ENCODE measurements at regions not wholly inside any gene's neighbourhood (a gene's known extent, or its start where the extent isn't known, plus 50 kb on each side); places are given as distances from the start of the nearest gene placed in this dataset.

DNA sequence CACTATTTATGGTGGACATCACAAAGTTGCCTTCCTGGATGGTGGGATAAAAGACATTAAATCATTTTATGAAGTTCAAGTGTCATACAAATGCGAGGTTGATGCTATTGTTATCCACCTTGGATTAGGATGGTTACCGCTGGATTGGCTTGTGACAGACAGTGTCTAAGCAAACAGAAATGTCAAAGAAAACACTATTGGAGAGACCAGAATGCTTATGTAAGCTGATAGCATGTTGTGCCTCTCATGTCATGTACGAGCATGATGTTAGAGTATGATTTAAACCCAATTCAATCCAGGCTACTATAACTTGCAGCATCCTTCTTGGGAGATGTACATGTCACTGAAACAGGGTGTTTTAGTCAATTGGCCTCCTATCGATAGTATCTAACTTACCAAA lies 178.8 kb upstream of the C9orf72 start:
- no peak for DNase-seq

DNA sequence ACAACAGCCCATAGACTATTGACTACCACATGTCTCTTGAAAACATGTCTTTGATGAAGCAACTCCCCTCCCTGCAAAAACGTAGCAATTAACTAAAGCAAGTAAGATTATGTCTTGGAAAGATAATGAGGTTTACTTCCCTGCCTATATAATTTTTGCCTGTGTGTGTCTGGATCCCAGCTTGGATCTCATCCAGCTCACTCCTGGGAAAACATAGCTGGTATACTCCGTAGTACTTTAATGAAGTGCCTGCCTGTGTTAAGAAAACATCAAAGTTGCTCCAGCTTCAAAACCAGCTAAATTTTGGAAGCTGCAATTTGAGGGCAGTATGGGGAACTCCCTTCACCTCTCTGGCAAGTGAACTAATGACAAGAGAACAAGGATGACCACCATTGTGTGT lies 182.6 kb upstream of the C9orf72 start:
- no peak for DNase-seq

DNA sequence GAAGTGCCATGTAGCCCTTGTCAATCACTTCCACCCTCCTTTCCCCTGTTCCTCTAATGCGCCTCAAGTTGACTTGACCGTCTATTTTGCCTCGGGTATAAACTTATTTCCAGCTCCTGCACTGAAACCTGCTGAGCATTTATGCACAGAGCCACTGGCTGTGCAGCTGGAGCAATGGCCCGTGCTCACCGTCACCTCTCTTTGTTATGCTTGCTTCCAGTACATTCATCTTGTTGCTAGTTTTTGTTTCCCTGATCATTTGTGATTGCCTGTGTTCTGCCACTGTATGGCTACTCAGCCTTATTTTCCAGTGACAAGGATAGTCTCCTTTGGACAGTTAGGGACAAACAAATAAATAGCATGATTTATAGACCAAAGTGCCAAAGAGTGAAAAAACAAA lies 183.1 kb upstream of the C9orf72 start:
- no peak for DNase-seq

DNA sequence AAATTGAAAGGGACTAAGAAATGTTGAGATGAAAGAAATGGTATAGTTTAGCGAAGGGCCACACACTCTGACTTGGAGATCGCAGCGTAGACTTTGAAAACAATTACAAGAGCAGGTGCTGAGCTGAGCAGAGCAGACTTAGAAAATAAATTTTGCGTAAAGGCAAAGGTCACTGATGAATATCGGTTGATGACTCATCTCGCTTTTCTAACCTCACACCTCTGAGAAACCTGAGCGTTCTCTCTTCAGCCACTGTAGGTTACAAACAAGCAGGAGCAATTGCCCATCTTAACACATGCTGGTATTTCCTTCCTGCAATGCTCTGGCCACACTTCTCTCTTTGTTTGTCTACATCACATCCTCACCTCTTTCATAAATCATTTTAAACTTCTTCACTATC lies 190.6 kb upstream of the C9orf72 start:
- DNase-seq = no peak

DNA sequence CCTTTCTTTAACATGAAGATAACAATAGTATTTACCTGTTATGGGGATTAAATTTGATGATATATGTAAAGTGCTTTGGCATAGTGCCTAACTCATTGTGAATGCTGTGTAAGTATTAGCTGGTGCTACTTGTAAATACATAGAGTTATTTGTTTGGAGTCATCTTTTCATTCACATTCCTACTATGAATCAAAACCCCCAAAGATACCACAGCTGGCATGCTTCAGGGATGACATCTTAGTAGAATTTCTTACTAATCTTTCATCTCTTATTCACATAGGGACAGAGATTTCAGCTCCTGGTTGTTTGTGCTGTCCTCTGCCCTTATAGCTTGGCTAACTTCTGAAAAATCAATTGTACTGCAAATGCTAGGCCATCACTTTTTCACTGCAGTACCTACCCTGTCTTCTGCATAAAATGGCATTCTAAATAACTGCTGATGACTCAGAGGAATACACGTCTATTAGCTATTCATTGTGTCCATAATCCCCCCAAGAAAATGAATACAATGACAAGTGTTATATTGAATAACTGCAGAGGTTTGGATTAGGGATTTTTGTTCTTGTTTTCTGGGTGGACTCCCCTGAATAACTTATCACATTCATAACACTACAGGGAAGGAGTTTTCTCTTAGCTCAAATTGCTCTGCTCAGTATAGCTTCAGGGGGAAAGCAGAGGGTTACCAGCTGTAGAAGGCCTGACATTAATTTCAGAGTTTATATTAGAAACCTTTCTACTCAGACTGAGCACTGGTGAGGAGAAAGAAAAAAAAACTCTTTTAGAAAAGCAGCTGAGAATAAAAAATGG lies 192.2 kb upstream of the C9orf72 start:
- no peak for DNase-seq

DNA sequence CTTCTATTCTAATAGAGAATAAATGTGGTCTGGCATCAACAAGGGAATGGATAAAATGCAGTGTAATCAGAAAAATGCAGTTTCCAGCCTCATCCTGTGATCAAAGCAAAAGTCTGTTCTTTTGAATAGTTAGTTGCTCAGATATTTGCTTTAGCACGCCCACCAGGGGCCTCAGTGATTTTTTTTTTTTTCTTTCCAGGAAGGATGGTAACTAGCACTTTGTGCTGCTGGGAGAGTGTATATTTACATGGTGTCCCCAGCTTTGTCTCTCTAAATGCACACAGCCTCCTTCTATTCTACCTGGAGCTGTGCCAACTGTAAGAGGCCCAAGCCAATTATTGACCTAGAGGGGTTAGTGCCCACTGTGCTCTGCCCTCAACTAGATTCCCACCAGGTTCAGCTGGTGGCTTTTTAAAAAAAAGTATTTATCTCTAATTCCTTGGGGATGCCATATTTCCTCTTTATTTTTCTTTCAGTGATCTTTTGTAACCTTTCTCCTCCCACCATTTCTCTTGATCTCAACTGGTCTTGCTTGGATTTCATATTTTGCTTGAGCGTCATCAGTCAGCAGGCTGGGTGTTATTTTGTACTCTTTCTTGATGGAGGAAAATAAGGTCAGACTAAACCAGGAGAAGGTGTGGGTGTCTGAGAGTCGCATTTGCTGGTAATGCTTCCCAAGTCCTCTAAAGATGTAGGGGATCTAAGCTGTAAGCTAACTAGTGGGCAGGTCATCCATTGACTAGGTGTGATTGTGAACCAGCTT lies 193.0 kb upstream of the C9orf72 start:
- no peak for DNase-seq

DNA sequence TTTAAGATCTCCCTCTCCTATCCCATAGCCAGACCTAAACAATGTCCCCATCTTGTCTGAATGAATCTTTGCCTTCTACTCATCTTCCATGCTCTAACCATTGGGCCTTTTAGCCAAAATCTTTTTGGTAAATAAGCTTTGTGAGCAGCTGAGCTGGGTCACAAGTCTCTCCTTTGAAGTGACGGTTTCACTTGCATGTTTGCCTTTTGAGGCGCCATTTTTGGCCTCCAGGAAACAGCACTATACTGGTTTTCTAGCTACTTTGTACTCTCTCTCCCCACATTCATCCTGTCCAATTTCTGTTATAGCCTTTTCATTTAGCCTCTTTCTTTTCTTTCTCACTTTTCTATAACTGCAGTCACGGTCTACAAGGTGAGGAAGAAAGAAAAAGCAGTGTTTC lies 195.5 kb upstream of the C9orf72 start:
- no peak for DNase-seq

DNA sequence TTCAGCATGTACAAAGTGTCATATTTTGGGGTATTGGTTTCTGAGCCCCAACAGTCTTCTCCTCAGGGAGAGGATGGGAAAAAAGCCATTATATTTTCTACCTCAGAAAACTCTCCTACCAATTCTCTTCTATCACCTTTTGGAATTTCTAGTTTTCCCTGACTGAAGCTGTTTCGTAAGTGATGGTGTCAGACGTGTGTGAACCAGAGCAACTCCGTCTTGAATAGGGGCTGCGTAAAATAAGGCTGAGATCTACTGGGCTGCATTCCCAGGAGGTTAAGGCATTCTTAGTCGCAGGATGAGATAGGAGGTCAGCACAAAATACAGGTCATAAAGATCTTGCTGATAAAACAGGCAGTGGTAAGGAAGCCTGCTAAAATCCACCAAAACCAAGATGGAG lies 197.3 kb upstream of the C9orf72 start:
- no peak for DNase-seq

DNA sequence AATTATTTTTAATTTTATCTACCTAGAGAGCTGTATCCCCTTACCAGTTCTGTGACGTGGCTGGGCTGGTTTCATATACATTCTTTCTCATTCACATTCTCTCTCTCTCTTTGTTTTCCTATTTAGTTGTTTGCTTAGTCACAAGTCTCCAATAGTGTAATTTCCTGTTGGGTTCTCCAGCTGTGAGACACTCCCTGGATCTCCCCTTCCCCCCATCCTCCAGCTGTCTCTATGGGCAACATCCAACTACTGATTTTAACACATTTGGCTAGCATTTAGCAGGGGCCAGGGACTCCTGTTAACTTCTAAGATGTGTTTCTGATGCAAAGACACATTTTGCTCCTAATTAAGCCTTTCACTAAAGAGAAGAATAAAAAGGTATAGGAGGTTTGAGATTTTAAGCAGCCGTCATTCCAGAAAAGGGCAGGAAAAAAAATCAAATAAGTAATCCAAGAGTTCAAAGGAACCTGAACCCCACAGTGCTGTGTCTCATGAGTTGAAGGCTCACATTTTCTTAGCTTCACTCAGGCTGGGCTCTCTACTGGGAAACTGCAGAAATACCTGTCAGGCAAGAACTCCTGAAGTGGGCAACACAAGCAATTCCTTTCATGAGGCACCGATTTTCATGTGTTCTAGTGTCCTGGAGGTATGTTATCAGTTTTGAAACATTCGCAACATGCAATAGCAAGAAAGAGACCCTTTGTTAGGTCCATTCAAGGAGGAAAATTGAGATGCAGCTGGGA lies 198.7 kb upstream of the C9orf72 start:
- DNase-seq = no peak

DNA sequence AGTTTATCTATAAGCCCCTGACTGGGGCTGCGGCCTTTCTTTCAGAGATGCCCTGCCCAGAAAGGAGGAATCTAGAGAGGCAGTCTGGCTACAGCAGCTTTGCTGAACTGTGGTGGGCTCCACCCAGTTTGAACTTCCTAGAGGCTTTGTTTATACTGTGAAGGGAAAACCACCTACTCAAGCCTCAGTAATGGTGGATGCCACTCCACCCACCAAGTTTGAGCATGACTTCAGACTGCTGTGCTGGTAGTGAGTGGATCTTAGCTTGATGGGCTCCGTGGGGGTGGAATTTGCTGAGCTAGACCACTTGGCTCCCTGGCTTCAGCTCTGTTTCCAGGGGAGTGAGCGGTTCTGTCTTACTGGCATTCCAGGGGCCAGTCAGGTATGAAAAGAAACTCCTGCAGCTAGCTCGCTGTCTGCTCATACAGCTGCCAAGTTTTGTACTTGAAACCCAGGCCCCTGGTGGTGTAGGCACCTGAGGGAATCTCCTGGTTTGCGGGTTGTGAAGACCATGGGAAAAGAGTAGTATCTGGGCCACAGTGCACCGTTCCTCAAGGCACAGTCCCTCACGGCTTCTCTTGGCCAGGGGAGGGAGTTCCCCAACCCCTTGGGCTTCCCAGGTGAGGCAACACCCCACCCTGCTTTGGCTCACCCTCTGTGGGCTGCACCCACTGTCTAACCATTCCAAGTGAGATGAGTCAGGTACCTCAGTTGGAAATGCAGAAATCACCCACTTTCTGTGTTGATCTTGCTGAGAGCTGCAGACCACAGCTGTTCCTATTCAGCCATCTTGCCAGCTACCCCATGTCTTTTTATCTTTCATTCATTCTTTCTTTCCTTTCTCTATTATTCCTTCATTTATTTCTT lies 211.8 kb upstream of the C9orf72 start:
- no peak for DNase-seq

DNA sequence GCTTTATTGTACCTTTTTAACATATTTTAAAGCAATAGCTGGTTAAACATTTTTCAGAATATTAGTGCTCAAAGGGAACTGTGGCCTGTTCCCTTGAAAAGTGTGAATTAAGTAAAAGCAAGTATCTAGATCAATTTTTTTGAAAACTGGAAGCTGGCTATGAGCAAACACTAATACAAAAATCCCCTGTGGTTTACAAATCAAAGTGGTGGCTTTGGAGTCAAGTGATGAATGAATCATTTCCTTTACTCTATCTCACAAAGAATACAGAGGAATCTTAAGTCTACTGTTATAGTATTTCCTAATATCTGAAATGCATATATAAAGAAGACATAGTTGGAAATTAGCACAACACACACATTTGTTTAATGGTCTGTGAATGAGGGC lies 212.4 kb upstream of the C9orf72 start:
- DNase-seq = no peak

DNA sequence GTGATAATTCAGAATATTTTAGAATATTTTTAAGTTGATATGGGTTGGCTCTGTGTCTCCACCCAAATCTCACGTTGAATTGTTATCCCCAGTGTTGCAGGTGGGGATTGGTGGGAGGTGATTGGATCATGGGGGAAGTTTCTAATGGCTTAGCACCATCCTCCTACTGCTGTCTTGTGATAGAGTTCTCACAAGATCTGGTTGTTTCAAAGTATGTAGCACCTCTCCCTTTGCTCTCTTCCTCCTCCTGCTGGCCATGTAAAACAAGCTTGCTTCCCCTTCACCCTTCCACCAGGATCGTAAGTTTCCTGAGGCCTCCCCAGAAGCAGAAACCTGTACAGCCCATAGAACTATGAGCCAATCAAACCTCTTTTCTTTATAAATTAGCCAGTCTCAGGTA lies 214.6 kb upstream of the C9orf72 start:
- DNase-seq = no peak

DNA sequence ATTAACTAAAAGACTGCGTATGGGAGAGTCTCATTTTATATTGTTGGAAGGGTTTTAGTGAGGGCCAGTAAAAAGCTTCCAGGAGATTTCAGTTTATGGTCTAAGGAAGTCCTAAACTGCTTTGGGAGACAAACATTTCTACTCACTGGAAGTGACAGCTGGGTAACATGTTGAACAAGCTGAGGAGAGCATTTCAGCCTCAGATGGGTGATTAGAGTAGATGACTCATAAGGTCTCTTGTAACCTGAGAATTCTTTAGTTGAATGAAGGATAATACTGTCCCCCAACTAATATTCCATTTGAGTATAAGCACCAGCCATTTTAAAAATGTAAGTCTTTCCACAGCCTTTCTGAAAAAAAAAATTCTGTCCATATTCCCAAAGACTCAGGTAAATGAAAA lies 218.0 kb upstream of the C9orf72 start:
- no peak for DNase-seq

DNA sequence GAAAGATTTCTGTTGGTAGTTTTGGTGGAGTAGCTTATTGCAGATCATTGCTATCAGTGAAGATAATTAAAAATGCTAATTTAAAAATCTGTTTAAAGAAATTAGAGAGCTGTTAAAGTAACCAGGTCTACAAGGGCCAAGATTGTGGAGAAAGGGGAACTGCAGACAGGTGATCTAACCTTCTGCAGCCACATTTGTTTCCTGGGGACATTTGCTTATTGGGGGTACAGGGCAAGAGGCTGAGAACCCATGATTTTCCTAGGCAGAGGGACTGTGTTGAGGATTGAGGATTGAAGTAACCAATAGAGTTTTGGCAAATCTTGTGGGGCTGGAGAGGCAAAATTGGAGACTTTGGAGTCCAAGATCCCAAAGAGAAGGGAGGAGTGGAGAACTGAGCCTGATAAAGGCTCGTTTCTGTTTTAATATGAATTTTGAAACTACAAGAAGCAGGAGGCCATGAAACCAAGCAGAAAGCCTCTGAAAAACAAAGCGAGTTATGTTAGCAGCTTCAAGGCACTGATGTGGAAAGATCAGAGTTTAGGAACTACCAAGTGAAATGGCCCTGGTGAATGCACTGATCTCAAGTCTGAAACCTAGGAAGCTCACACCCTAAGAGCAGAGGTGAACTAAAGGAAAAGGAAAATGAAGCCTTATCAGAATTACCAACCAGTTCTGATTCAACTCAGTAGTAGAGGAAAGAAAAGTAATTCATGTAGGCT lies 219.8 kb upstream of the C9orf72 start:
- no peak for DNase-seq

DNA sequence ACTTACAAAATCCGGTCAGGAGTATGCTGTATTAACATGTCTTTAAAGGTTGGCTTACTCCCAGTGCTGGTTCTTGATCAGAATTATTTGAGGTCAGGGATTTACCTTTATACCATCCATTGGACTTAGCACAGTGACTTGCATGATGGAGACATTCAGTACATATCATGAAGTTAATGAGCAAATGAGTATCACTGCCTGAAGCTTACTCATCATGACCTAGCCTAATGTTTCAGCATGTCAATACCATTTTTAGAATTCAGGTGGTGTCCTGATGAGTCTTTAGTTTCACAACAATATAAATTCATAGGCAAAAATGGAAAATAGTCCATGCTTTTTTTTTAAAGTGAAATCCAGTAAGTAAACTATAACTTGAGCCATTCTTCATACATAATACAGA lies 226.0 kb upstream of the C9orf72 start:
- DNase-seq = no peak

DNA sequence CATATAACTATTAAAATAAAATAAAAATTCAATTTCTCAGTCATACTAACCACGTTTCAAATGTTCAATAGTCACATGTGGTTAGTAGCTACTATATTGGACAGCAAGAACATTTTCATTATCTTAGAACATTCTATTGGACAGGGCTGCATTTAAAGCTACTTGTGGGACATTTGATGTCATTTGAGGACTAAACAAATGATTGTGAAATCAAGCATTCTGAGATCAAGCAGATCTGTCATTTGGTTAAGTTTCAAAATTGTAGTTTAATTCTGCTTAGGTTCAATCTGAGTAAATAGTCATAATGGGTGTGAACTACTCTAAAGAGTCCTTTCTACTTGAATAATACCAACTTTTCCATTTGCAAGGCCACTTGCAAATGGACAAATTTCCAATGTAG lies 226.9 kb upstream of the C9orf72 start:
- DNase-seq = no peak

DNA sequence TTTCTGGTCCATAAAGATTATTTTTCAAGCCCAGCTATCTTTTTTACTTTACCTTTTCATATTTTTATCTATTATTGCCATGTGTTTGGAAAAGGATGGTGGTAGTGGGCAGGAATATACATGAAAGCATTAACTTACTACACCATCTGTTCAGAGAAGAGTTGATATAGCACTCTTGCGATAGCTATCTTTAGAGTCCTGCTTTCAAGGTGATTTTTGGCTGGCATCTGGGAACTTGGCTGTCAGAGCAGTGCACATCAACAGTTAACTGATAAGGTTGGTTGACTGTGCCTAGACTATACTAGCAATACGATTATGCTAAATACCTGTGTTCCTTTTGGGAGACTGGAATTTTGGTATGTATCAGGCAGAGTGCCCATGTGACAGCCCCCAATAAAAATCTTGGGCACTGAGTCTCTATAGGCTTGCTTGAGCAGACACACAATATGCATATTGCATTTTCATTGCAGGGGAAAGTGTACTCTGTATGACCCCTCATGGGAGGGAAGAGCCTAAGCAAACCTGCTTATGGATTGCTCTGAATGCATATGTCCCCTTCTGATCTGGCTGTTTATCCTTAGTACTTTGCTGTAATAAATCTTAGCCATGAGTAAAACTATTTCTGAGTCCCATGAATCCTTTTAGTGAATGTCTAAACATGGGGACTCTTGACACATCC lies 227.6 kb upstream of the C9orf72 start:
- no peak for DNase-seq

DNA sequence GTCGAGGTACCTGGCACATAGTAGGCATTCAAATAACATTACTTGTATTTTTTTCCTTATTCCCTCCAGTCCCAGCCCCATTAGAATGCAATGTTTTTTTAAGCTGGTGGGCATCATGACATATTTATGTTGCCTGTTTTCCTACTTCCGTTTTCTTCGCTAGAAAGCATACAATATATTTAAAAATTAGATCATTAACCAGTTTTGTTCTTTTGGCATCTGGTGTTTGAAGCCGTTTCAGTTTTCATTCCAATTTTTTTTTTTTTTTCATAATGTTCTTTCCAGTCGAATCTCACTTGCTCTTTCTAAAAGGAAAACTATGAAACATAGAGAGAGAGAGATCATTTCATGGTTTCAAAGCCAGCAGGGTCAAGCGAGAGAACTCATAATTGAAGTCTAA lies 228.3 kb upstream of the C9orf72 start:
- no peak for DNase-seq

DNA sequence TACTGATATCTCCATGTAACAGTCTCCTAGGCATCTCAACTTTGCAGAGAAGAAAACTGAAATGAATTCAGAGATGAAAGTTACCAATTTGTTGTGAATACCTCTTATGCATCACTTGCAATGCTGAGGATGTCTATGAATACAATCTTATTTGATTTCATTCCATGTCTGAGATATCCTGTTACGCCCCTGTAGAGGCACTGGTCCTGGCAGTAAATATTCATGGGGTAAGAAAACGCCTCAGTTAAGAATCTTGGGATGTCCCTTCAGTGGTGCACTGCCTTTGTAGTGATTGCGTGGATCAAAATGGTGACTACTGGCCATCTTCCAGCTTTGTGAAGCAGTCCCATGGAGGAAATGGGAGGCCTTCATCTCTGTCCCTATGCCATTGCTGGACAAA lies 229.1 kb upstream of the C9orf72 start:
- no peak for DNase-seq

DNA sequence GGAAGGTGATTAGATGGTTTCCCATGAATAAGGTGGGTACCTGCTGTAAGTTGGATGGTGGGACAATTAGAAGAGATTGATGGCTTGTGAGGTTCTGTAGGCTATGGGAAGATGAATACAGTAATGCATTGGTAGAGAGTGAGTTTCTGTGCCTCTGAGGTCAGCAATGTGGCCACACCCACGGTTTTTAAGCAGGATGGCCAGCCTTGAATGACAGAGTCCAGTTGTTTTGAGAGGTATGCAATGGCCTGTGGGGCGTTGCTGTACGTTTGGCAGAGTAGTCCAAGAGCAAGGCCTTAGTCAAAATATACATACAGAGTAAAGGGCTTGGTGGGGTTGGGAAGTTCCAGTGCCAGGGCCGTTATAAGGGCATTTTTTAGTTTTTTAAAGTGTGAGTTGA lies 235.6 kb upstream of the C9orf72 start:
- DNase-seq = no peak

DNA sequence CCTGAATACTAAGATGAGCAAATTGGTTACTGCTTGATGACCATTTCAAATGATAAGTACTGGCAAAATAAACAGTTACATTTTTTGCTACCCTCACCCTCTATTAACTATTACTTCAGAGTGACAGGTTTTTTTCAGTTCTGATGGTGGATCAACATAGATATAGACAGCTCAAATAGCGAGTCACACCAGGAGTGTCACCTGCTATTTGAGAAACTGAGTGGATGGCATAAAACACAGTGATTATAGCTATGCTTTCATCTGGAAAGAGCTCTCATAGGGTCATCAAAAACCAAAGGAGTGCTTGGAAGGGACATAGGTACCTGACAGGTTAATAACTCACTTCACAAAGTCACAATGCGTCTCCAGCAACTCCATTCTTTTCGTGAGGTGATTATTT lies 244.5 kb upstream of the C9orf72 start:
- no peak for DNase-seq

DNA sequence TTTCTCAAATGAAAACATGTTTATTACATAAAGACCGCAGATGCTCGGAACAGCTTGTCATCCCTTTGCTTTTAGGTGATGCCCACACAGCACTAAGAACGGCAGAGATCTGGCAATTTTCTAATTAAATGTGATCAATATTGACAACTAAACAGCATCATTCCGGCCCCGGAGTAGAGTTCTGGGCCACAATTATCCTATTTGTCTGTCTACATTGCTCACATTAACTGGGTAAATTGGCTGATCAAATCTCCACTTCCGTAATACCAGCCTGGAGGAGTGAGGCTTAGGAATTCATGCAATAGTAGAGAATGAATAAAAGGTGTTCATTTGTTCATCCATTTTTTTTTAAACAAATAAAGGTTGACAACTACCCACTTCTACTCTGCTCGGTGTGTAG lies 245.1 kb upstream of the C9orf72 start:
- DNase-seq = no peak

Data from SIG-M5 (cell line).